GM19468 (cell line): ENCODE measurements at regions not wholly inside any gene's neighbourhood (a gene's known extent, or its start where the extent isn't known, plus 50 kb on each side); places are given as distances from the start of the nearest gene placed in this dataset.
"Not testable (repeated sequence)": the region's sequence is repeated elsewhere in the genome, so short reads cannot be mapped to it uniquely, and the experiment has no call there.

Source experiments
- ATAC-seq: cut with Tn5 transposase; IDR thresholded peaks from one replicate; pipeline ENCODE4 v1.9.1; 2021; ENCODE audit warnings: mild to moderate bottlenecking, moderate library complexity, moderate number of reproducible peaks; ENCODE audit not compliant: unreplicated experiment; ENCODE audit errors: extremely low read depth

- ATAC-seq: no peak
Observed at GRCh38 chr5:126138281-126138931, 284.8 kb upstream of the GRAMD2B start.

DNA sequence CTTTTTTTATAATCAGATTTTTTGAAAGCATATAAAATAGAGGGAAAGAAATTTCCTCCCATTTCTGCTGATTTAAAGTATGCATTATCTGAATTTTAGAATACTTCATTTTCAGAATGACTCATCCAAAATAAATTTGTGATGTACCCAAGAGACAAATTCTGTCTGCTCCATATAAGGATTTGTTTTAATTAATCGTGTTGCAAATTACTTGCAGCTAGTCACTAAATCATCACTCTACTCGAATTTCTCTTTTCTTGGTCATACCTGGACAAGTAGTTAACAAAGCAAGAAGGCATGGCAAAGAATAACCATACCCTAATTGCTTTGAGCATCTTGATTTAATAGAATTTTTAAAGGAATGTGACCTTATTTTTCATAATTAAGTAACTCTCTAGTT is 284.1 kb upstream of the GRAMD2B start:
- no peak for ATAC-seq

DNA sequence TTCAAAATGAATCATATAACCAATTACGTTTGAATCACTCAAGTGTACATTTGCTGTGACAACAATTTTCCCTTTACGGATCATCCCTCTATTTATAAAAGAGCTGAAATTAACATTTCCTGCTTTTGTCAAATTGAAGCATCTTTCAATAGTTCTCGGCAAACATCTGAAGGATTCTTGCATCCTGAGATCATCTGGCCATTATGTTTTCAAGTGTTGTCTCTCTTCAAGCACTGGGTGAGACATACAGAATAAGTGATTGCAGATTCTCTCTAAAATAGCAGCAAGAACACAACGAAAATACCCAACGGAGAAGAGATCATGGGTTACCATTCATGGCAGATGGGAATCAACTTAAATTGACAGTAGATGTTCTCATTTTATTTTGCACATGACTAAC is 283.4 kb upstream of the GRAMD2B start:
- no peak for ATAC-seq

DNA sequence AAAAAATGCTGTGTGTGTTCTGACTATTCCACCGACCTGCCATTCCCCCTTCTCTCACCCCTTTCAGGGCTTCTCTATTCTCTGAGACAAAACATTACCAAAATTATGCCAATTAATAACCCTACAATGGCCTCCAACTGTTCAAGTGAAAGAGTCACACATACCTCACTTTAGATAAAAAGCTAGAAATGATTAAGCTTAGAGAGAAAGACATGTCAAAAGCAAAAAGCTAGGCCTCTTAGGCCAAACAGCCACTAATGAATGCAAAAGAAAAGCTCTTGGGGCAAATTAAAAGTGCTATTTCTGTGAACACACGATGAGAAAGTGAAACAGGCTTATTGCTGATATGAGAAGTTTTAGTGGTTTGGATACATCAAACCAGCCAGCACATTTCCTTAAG is 279.6 kb upstream of the GRAMD2B start:
- ATAC-seq: no peak

DNA sequence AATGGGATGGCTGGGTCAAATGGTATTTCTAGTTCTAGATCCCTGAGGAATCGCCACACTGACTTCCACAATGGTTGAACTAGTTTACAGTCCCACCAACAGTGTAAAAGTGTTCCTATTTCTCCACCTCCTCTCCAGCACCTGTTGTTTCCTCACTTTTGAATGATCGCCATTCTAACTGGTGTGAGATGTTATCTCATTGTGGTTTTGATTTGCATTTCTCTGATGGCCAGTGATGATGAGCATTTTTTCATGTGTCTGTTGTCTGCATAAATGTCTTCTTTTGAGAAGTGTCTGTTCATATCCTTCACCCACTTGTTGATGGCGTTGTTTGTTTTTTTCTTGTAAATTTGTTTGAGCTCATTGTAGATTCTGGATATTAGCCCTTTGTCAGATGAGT is 272.9 kb upstream of the GRAMD2B start:
- not testable (repeated sequence) for ATAC-seq

DNA sequence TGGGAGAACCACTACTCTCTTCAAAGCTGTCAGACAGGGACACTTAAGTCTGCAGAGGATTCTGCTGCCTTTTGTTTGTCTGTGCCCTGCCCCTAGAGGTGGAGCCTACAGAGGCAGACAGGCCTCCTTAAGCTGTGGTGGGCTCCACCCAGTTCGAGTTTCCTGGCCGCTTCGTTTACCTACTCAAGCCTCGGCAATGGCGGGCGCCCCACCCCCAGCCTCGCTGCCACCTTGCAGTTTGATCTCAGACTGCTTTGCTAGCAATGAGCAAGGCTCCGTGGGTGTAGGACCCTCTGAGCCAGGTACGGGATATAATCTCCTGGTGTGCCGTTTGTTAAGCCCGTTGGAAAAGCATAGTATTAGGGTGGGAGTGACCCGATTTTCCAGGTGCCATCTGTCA is 267.9 kb upstream of the GRAMD2B start:
- ATAC-seq: not testable (repeated sequence)

GRCh38 chr5:126166368-126166767 is 256.8 kb upstream of the GRAMD2B start:
- no peak for ATAC-seq

- ATAC-seq: no peak
Observed at GRCh38 chr5:126168785-126169184, 254.4 kb upstream of the GRAMD2B start.

DNA sequence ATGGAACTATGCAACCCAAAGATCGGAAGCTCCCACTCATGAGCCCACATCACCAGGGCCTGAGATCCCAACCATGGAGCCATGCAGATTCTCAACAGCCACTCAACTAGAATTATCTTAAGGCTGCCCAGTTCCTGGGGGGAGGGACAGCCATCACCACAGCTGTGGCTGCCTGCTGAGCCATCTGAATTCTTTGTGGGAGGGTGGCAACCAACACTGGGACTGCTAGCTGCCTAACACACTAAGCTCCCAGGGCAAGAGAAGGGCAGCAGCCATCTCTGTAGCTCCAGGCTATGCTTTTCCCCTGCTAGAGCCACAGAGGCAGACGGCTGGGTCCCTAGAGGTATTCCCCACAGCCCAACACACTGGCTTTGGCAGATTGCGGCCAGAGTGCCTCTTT is 251.3 kb upstream of the GRAMD2B start:
- ATAC-seq: no peak

DNA sequence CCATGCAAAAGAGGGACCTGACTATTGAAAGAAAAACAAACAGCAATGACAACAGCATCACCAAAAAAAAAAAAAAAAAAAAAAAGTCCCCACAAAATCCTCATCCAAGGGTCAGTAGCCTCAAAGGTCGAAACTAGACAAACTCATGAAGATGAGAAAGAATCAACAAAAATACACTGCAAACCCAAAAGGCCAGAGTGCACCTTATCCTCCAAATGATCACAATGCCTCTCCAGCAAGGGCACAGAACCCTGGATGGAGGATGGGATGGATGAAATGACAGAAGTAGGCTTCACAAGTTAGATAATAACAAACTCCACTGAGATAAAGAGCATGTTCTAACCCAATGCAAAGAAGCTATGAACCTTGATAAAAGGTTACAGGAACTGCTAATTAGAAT is 250.4 kb upstream of the GRAMD2B start:
- ATAC-seq: no peak

GRCh38 chr5:126178521-126178920 is 244.7 kb upstream of the GRAMD2B start:
- no peak for ATAC-seq

DNA sequence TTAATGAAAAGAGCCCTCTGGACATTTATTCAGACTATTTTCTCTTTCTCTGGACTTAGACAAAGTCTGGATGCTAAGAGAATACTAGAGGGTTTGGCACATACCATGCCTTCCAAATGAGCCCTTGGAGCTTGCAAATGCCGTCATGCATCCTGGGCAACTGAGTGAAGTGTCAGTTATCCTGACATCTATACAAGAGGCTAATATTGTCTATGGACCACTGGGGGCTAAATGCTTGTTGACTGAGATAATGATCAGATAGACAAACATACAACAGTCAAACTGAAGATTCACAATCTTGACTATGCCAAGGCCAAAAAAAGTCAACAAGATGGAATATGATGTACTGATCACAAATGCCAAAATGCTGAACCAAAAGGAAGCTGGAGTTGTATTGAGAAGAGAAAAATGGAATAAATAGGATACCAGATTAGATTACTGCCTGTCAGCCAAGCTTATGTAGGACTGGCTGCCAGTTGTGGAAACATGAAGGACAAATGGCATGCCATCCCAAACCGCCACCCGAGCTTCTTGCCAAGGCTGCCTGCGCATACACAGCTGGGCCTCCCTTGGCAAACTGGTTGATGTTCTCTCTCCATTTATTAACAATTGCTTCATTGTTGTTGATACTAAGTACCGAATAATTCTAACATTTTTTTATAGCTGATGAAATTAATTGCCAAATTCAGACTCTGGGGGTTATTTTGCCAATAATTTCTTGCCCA is 240.1 kb upstream of the GRAMD2B start:
- no peak for ATAC-seq

DNA sequence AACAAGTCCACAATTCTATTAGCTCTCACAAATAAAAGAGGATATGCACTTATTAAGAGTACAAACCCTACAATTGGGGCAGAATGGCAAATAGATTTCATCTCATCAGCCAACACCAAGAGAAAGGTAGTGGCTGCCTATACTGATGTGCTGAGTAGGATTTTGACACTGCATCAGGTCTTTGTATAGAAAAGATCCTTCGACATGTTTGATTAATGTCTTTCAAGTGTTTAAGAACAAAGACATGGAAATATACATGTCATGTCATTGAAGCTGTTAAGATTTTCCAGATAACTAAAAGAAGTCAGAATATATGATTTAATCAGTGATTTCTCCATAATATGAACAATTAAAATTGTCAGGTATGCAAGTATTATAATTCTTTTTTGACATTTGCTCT is 238.7 kb upstream of the GRAMD2B start:
- ATAC-seq: no peak

DNA sequence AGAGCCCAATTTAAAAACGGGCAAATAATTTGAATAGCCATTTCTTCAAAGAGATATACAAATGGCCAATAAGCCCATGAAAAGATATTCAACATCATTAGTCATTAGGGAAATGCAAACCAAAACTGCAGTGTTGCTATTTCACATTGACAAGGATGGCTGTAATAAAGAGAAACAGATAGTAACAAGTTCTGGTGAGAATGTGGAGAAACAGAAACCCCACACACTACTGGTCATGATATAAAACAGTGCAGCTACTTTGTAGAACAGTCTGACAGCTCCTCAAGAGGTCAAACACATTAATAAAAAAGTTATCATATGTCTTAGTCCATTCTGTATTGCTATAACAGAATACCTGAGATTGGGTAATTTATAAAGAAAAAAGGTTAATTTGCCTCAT is 237.0 kb upstream of the GRAMD2B start:
- peak; percentile 49 for ATAC-seq

DNA sequence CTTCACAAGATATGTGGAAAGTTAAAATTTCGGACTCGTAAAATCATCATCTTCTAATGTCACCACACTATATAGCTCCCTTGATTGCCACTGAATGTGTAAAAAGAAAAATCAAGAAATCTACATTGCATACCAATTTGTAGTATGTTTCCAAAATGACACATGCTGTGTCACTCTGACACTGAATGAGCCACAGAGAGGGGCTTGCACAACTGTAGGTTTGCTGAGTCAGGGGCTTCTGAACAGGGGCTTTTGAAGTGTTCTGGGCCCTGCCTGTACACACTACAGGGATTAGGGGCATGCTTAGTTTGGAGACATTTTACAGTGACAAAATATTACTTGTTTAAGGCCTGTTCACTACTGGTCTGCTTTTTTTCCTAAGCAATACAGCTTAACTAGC is 234.4 kb upstream of the GRAMD2B start:
- ATAC-seq: no peak

- no peak for ATAC-seq
Observed at GRCh38 chr5:126189231-126189630, 234.0 kb upstream of the GRAMD2B start.

DNA sequence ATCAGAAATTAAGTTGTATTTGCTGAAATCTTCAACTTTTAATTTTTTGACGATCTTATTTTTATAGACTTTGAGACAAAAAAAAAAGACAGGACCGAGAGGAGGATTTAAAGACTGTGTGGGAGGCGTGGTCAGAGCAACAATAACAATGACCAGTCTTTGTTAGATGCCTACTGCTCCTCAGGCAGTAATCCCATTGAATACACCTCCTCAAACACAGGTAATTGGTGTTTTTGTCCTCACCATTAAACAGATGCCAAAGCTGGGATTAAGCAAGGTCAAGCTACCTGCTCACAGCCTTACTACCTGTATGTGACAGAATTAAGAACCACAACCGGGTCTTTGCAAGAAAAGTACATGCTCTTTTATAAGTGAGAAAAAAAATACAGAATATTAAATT is 233.3 kb upstream of the GRAMD2B start:
- ATAC-seq: no peak

- ATAC-seq: no peak
Observed at GRCh38 chr5:126192226-126192625, 231.0 kb upstream of the GRAMD2B start.

- no peak for ATAC-seq
Observed at GRCh38 chr5:126195410-126196100, 227.7 kb upstream of the GRAMD2B start.

- no peak for ATAC-seq
Observed at GRCh38 chr5:126198531-126198930, 224.7 kb upstream of the GRAMD2B start.

DNA sequence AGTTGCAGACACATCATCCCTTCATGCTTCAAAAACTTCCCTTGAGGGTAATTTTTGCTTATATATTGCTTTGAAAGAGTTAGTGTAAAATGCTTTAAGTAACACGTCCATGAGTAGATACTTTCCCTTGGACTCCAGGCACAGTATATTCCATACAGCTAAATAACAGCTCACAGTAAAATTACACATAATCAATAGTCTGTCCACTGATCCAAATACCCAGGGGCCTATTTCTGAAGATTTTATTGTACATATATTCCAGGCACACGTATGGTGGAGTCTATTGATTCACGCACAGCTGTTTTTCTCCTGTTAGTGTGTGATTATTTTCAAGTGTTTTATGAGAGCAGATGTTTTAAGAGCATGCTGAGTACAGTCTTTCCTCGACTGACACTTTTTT is 223.7 kb upstream of the GRAMD2B start:
- no peak for ATAC-seq
